A673 (cell line): ENCODE measurements at regions not wholly inside any gene's neighbourhood (a gene's known extent, or its start where the extent isn't known, plus 50 kb on each side); places are given as distances from the start of the nearest gene placed in this dataset.
"Not testable (repeated sequence)": the region's sequence is repeated elsewhere in the genome, so short reads cannot be mapped to it uniquely, and the experiment has no call there.

Experiments
- CTCF ChIP-seq: fragments of 300-800, 200-600 bp; sonication (generic); conservative IDR thresholded peaks from 2 replicates; pipeline ENCODE4 v1.5.1; 2017; ENCODE audit warnings: low read depth, mild to moderate bottlenecking, antibody characterized with exemption, low read length, moderate library complexity, mixed read lengths
- EZH2 ChIP-seq: fragments of 200-600 bp; sonication (generic); IDR thresholded peaks from 2 replicates; pipeline ENCODE4 v1.6.1; 2017; ENCODE audit warnings: borderline replicate concordance, low read depth, mild to moderate bottlenecking, mixed read lengths, antibody characterized with exemption, low read length; ENCODE audit not compliant: poor library complexity, severe bottlenecking

- TF ChIP-seq CTCF, EZH2: not testable (repeated sequence)
Observed at GRCh38 chr15:69774711-69775110, 322.1 kb downstream of the RPLP1 start.
